Coronary artery (tissue), 2 donors: ENCODE measurements at regions not wholly inside any gene's neighbourhood (a gene's known extent, or its start where the extent isn't known, plus 50 kb on each side); places are given as distances from the start of the nearest gene placed in this dataset.
A peak's percentile ranks its signal among the peaks of the same experiment; 100 is the strongest.

Experiments used
- DNase-seq: peaks from one replicate; pipeline ENCODE4 v3.0.0-alpha.2; 2017; ENCODE audit warnings: low spot score
- H3K27ac ChIP-seq, 2 donors: fragments of 200-600 bp; sonication (generic); one replicate each; pipeline ENCODE4 v1.5.1; 2016 to 2019
- H3K4me3 ChIP-seq: fragments of 200-600 bp; sonication (generic); 2 replicates; pipeline ENCODE4 v1.5.1; 2016; ENCODE audit warnings: mild to moderate bottlenecking, moderate library complexity
- CTCF ChIP-seq: fragments of 200-600 bp; sonication (generic); IDR thresholded peaks from one replicate; pipeline ENCODE4 v1.5.1; 2019; ENCODE audit warnings: antibody characterized with exemption

GRCh38 chr4:126895988-126896570 is 736.7 kb upstream of the INTU start:
- H3K4me3 ChIP-seq = no peak overlapping the region
- no peak overlapping the region for H3K27ac ChIP-seq
- TF ChIP-seq CTCF = no peak
- no peak for DNase-seq

GRCh38 chr4:126897038-126897437 is 735.7 kb upstream of the INTU start:
- no peak overlapping the region for H3K4me3 ChIP-seq
- H3K27ac ChIP-seq = no peak overlapping the region
- no peak for TF ChIP-seq CTCF
- DNase-seq = no peak

- Histone ChIP-seq H3K27ac (peak overlapping the region in 1 of 2 donors; percentile 68), H3K4me3 (no peak overlapping the region)
- no peak for DNase-seq
- TF ChIP-seq CTCF = no peak
Measured at GRCh38 chr4:126898815-126899214, 733.9 kb upstream of the INTU start.

- H3K27ac ChIP-seq = peak overlapping the region in 1 of 2 donors; percentile 68
- no peak for TF ChIP-seq CTCF
- H3K4me3 ChIP-seq = no peak overlapping the region
- DNase-seq = no peak
Measured at GRCh38 chr4:126899331-126899801, 733.4 kb upstream of the INTU start.

- Histone ChIP-seq H3K27ac (no peak overlapping the region), H3K4me3 (no peak overlapping the region)
- no peak for DNase-seq
- no peak for TF ChIP-seq CTCF
Measured at GRCh38 chr4:126906466-126906865, 726.3 kb upstream of the INTU start.

GRCh38 chr4:126907389-126907788 is 725.4 kb upstream of the INTU start:
- DNase-seq = no peak
- TF ChIP-seq CTCF = no peak
- no peak overlapping the region for H3K4me3 ChIP-seq
- H3K27ac ChIP-seq = no peak overlapping the region

GRCh38 chr4:126916049-126916625 is 716.6 kb upstream of the INTU start:
- Histone ChIP-seq H3K27ac (no peak overlapping the region), H3K4me3 (peak overlapping the region; percentile 35)
- no peak for TF ChIP-seq CTCF
- no peak for DNase-seq
